K562 (cell line): ENCODE measurements at regions not wholly inside any gene's neighbourhood (a gene's known extent, or its start where the extent isn't known, plus 50 kb on each side); places are given as distances from the start of the nearest gene placed in this dataset.

Source experiments
- ATAC-seq: fragments of 200-7000 bp; cut with Tn5 transposase; 3 replicates; pipeline ENCODE4 v1.9.1; 2020; ENCODE audit warnings: moderate library complexity
- BruUV-seq: library from RNA; stranded (reverse); fragments of 400-500 nt; replicated peaks from 2 replicates; lab custom pipeline; 2021; lab: Mats Ljungman, UMichigan
- CTCF ChIA-PET: fragments of 300-600 bp; formaldehyde crosslinking; extraction: SDS; loops from one replicate; lab custom pipeline; 2021; ENCODE audit warnings: low intra/inter-chr PET ratio; lab: Yijun Ruan, JAX
- POLR2A ChIA-PET: fragments of 300-600, 350-650 bp; sonication (Branson Sonifier 250); formaldehyde crosslinking; extraction: SDS; loops from one replicate; lab custom pipeline; 2021; ENCODE audit warnings: antibody characterized with exemption, inconsistent platforms; lab: Yijun Ruan, JAX
- DNase-seq, 4 experiments: peaks; one replicate each; pipeline versions ENCODE4 v3.0.0 to v3.0.0-alpha.2; 2011 to 2018; ENCODE audit warnings: low spot score in 3 of 4, mixed read lengths in 3 of 4; ENCODE audit errors: extremely low read depth in 1 of 4
- FAIRE-seq: peaks from 2 replicates; lab custom pipeline; 2011; peaks lifted over from hg19 to GRCh38; lab: Jason Lieb, UNC
- H2AFZ ChIP-seq: 2 replicates; pipeline ENCODE4 v1.6.0; 2011; ENCODE audit warnings: low read depth, low read length, control low read depth, inconsistent platforms
- H3K27ac ChIP-seq: fragments of 200-600 bp; 3 replicates; pipeline ENCODE4 v1.8.0; 2011; ENCODE audit warnings: low read depth, mild to moderate bottlenecking, control low read depth, inconsistent platforms, low read length, moderate library complexity, mixed read lengths; ENCODE audit errors: extremely low read depth
- H3K27me3 ChIP-seq, 2 experiments: fragments of 300-600 bp in 1 of 2; 2 replicates in 1 of 2; 3 replicates in 1 of 2; pipeline versions ENCODE4 v1.6.0 to v1.8.0; 2011; ENCODE audit warnings: inconsistent platforms in 2 of 2, low read length in 2 of 2, mild to moderate bottlenecking in 1 of 2, mixed read lengths in 1 of 2, moderate library complexity in 1 of 2; ENCODE audit not compliant: control insufficient read depth in 2 of 2, insufficient read depth in 2 of 2
- H3K36me3 ChIP-seq: fragments of 300-600 bp; 3 replicates; pipeline ENCODE4 v1.8.0; 2011; ENCODE audit warnings: mild to moderate bottlenecking, low read length, inconsistent platforms; ENCODE audit not compliant: control insufficient read depth, insufficient read depth
- H3K4me1 ChIP-seq, 2 experiments: fragments of 200-600 bp in 1 of 2; replicated peaks in 1 of 2; 2 replicates in 1 of 2; 3 replicates in 1 of 2; pipeline versions ENCODE4 v1.5.1 to v1.8.0; 2011; ENCODE audit warnings: inconsistent platforms in 2 of 2, low read length in 2 of 2, mild to moderate bottlenecking in 1 of 2, mixed read lengths in 1 of 2, moderate library complexity in 1 of 2; ENCODE audit not compliant: control insufficient read depth in 2 of 2, insufficient read depth in 2 of 2
- H3K4me2 ChIP-seq: 2 replicates; pipeline ENCODE4 v1.6.1; 2011; ENCODE audit warnings: low read length, control low read depth, inconsistent platforms, mixed read lengths; ENCODE audit not compliant: insufficient read depth
- H3K4me3 ChIP-seq: fragments of 200-600 bp; sonication (generic), shearing (Covaris generic); 2 replicates; pipeline ENCODE4 v1.5.1; 2016; ENCODE audit warnings: control low read depth, inconsistent platforms
- H3K79me2 ChIP-seq: fragments of 200-600 bp; 3 replicates; pipeline ENCODE4 v1.8.0; 2011; ENCODE audit warnings: low read length, inconsistent platforms; ENCODE audit not compliant: control insufficient read depth, insufficient read depth
- H3K9ac ChIP-seq, 2 experiments: 2 replicates each; pipeline versions ENCODE4 v1.6.0 to v1.6.1; 2011; ENCODE audit warnings: low read depth in 2 of 2, low read length in 2 of 2, control low read depth in 1 of 2, inconsistent platforms in 1 of 2, mild to moderate bottlenecking in 1 of 2, mixed read lengths in 1 of 2; ENCODE audit not compliant: insufficient read depth in 1 of 2
- H3K9me1 ChIP-seq: one replicate; pipeline ENCODE4 v1.6.0; 2011; ENCODE audit warnings: inconsistent platforms, mild to moderate bottlenecking, low read length, moderate library complexity; ENCODE audit not compliant: control insufficient read depth, insufficient read depth
- H3K9me3 ChIP-seq: replicated peaks from 2 replicates; pipeline ENCODE4 v1.5.1; 2011; ENCODE audit warnings: low read depth, low read length, inconsistent platforms; ENCODE audit not compliant: control insufficient read depth, insufficient read depth
- H4K20me1 ChIP-seq: replicated peaks from 2 replicates; pipeline ENCODE4 v1.6.1; 2011; ENCODE audit warnings: low read length, inconsistent platforms, mixed read lengths; ENCODE audit not compliant: control insufficient read depth, insufficient read depth
- ARNT ChIP-seq, 2 experiments: fragments of 450-650 bp; IDR thresholded peaks; 2 replicates each; pipeline ENCODE4 v1.6.1; 2016; ENCODE audit warnings: mild to moderate bottlenecking in 1 of 2
- BCL6 ChIP-seq: fragments of 250-450 bp; sonication (Bioruptor Pico); IDR thresholded peaks from 2 replicates; pipeline ENCODE4 v1.4.0; 2020
- EHMT2 ChIP-seq: fragments of 450-650 bp; IDR thresholded peaks from 2 replicates; pipeline ENCODE4 v1.6.1; 2018; ENCODE audit warnings: antibody characterized with exemption
- HBP1 ChIP-seq: fragments of 450-650 bp; formaldehyde crosslinking; IDR thresholded peaks from 2 replicates; pipeline ENCODE4 v1.4.0; 2022; ENCODE audit warnings: missing genetic modification characterization
- MAZ ChIP-seq, 2 experiments: fragments of 450-650 bp in 1 of 2; sonication (generic) in 1 of 2; formaldehyde crosslinking; IDR thresholded peaks in 1 of 2; conservative IDR thresholded peaks in 1 of 2; 2 replicates each; pipeline versions ENCODE4 v1.4.0 to v1.5.0; 2020; ENCODE audit warnings: mild to moderate bottlenecking in 1 of 2, missing genetic modification reagents in 1 of 2
- NFATC3 ChIP-seq: fragments of 450-650 bp; IDR thresholded peaks from 2 replicates; pipeline ENCODE4 v1.6.1; 2017; ENCODE audit warnings: mild to moderate bottlenecking
- ZNF140 ChIP-seq: fragments of 250-450 bp; sonication (Bioruptor Pico); IDR thresholded peaks from 2 replicates; pipeline ENCODE4 v1.8.0; 2021; ENCODE audit warnings: moderate library complexity, mild to moderate bottlenecking, inconsistent platforms
- ZNF57 ChIP-seq: fragments of 450-650 bp; formaldehyde crosslinking; IDR thresholded peaks from 2 replicates; pipeline ENCODE4 v1.4.0; 2020; ENCODE audit warnings: mild to moderate bottlenecking, moderate library complexity
- ZNF584 ChIP-seq: fragments of 200-800 bp; sonication (Bioruptor generic); IDR thresholded peaks from 2 replicates; pipeline ENCODE4 v1.6.1; 2016; ENCODE audit warnings: low read depth, mild to moderate bottlenecking, missing genetic modification characterization, missing compliant biosample characterization
- WGBS: fragments of 100-300 bp; shearing (Covaris generic); methylation state at CpG from one replicate; pipeline ENCODE4 v1.1.6; 2016; ENCODE audit warnings: low coverage, mixed read lengths; ENCODE audit not compliant: insufficient coverage; ENCODE audit errors: missing lambda C conversion rate; 5-methylcytosine and 5-hydroxymethylcytosine counted together
- in situ Hi-C: fragments of 300-500 bp; cut with MboI; formaldehyde crosslinking; loops from 4 replicates; pipeline ENCODE4 v1.15.0; 2018; ENCODE audit warnings: inconsistent platforms, mixed read lengths
- intact Hi-C: fragments of 100-400 bp; cut with micrococcal nuclease; formaldehyde crosslinking; loops from 2 replicates; pipeline ENCODE4 v1.14.2; 2022

- TF ChIP-seq HBP1 (no peak), ARNT (IDR thresholded peaks at IDR 0.05) (no peak), MAZ (CRISPR knock-in tag; conservative IDR thresholded peaks at IDR 0.05 in 1 of 2, IDR thresholded peaks at IDR 0.05 in 1 of 2) (no peak), ZNF584 (no peak), EHMT2 (no peak)
- TF ChIP-seq, all 486 proteins: peak for 0
Observed at GRCh38 chr1:213511173-213511572, 460.1 kb downstream of the RPS6KC1 start (continued).

DNA sequence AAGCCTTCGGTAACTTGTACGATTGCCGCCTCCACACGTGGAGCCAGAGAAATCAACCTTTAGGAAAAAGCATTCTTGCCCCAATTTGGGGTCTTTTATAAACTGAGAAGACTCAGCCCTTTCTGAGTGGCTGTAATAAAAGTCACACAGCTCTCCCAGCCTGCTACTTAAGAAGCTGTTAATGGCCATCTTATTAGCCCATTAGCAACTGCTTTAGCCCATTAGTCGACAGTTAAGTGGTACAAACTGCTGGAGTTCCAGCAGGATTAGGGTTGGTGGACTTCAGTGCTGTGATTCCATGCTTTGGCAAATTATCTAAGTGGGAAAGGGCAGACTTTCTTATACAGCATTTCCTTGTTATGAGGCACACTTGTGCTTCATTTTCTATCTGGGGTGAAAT is 461.3 kb downstream of the RPS6KC1 start:
- ChIA-PET POLR2A (interaction anchor here (0.6 to 1.3 kb wide), 4 partner anchors 10 to 854 kb away, joined by 3 read pairs; no protein-coding TSS in a partner anchor), CTCF (no interaction called here)
- H3K27ac ChIP-seq, result no peak overlapping the region
- H3K4me3 ChIP-seq, result no peak overlapping the region
- H3K4me1 ChIP-seq, result no peaks in the 10 kb centered on the region
- intact Hi-C loops (no loop called here), in situ Hi-C loops (no loop called here)
- H3K9ac ChIP-seq, result no peak overlapping the region
- BruUV-seq, result no TSS peak
- FAIRE-seq (no peak), DNase-seq (no peak)
- no peaks in the 10 kb centered on the region; a peak in 1 of 5 replicates for H3K27me3 ChIP-seq
- H3K4me2 ChIP-seq, result no peak overlapping the region
- H3K9me1 ChIP-seq, result no peaks in the 10 kb centered on the region
- H4K20me1 ChIP-seq, result no peaks in the 10 kb centered on the region
- no peak overlapping the region for H2AFZ ChIP-seq
- H3K36me3 ChIP-seq, result no peaks in the 10 kb centered on the region
- WGBS, result 0% methylated on average over 5 of the region's 5 CpGs
- no peaks in the 10 kb centered on the region for H3K9me3 ChIP-seq
- no peaks in the 10 kb centered on the region for H3K79me2 ChIP-seq
- TF ChIP-seq ZNF140 (no peak), NFATC3 (no peak), ZNF57 (no peak), BCL6 (no peak)
- TF ChIP-seq, all 486 proteins: peak for 0
- no peak for ATAC-seq
